NCI-H510A (cell line): ENCODE measurements at regions not wholly inside any gene's neighbourhood (a gene's known extent, or its start where the extent isn't known, plus 50 kb on each side); places are given as distances from the start of the nearest gene placed in this dataset.
"Not testable (repeated sequence)": the region's sequence is repeated elsewhere in the genome, so short reads cannot be mapped to it uniquely, and the experiment has no call there.

Experiments used
- DNase-seq: peaks from one replicate; lab custom pipeline; 2025; lab: John Stamatoyannopoulos, UW

DNA sequence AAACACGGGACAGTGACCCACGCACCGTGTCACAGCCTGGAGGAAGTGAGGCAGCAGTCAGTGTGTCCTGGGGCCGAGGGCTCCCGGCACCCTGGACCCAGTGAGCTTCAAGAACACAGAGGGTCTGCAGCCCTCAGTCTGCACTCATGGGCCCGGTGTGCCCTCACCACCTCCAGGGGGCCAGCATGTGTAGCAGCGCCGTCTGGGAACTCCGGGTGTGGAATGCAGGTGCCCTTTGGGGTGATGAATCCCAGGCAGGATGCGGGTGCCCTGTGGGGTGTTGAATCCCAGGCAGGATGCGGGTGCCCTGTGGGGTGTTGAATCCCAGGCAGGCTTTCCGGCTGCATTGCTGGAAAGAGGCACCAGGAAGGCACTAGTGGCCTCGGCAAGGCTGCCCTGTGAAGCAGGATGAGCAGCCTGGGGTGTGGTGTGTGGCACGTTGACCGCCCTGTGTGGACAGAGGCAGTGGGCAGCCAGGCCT is 1399.9 kb downstream of the BRD1 start:
- DNase-seq = no peak

DNA sequence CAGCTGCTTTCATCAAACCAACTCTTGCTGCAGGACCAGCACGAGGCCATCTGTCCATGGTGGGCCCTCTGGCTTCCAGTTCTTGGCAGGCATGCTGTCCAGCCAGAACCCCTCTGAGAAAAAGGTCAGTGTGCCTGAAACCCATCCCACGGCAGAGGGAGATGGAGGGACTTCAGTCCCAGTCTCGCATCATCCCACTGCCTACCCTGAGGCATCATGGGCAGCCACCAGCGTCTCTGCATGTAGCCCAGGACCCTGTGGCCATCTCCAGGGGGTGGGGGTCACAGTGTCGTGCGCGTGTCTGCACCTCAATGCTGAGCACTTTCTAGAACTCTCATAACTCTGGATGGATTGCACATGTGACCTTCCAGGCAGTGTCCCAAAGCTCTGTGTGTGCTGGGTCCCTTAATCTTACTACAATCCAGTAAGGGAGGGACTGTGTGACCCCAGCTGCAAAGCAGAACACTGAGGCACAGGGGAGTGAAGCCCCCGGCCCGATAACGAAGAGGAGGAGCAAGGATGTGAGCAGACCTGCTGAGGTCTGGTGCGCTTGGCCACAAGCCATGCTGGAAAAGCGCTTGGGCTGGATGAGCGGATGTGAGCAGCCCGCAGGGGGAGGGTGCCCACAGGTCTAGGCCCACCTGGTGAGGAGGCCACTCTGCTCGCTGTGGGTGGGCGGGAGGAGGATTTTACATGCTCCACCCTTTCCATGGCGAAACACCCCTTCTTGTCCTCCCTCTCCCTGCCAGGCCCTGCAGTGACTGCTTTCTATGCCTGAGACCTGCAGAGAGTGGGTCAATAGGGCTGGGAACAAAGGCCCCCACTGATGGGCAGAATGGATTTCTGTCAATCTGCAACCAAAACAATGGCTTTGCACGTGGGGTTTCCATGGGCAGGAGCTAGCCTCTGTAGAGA is 1401.0 kb downstream of the BRD1 start:
- DNase-seq = no peak

DNA sequence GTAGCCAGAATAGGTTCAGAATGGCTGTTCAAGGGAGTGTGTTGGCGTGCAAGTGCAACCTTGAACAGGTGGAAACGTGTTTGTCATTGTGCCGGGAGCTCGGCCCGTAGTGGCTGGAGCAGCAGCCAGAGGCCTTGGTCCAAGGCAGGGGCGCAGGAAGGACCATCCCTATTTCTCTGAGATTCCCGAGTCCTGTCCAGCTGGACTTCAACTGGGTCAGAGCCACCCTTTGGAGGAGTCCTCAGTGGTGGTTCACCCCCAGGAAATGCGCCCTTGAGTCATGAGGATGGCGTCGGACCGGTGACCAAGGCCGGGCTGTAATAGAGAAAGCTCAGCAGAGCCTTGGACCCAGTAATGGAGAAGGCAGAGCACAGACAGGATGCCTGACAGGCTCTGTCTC is 1402.0 kb downstream of the BRD1 start:
- DNase-seq = no peak

DNA sequence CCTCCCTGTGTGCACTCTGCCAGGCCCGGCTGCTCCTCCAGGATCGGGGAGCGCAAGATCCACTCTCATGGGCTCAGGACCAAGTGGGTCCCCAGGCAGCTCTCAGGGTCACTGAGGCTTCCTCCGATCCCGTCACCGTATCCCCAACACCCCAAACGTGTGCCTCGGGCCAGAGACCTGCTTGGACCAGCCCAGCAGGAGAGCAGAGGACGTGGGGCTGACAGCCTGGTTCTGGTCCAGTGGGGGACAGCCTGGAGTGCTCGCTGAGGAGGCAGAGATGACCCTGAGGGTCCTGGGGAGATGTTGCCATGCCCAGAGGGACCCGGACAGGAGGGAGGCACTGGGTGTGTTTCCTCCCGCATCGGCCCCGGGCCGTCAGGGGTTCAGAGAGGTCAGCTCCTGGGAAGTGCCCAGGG is 1402.6 kb downstream of the BRD1 start:
- DNase-seq = no peak

DNA sequence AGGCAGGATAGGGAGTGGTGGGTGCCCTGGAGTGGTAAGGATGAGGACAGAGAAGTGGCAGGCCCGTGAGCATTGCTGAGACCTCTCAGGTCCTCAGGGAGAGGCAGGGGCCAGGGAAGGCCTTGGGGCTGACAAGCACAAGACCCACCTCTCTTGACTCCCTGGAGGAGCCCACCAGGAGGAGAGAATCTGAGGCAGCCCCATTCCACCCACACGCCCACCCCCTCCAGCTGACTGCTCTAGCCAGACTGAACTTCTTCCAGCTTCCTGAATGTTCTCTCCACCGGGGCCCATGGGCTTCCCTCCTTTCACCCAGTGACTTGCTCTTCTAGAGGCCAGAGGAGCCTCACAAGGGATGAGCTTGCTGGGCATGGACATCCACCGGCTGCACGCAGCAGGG is 1403.0 kb downstream of the BRD1 start:
- DNase-seq = no peak

DNA sequence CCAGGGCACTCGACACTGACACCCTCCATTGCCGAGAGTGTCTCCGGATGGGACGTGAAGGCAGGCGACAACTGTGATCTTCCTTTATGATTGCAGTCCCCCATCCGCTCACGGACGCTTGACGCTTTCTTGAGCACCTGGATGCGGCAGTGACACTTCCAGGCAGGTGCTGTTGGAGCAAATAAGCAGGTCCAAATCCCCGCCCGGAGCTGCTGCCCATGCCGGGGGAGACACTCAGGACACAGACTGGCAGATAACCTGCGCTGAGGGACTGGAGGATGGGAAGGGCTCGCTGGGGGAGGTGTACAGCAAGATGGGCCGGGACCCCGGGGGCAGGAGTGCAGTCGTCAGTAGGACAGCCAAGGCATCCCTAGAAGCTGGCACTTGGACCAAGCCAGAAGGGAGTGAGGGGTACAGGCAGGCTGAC is 1403.5 kb downstream of the BRD1 start:
- DNase-seq = no peak

DNA sequence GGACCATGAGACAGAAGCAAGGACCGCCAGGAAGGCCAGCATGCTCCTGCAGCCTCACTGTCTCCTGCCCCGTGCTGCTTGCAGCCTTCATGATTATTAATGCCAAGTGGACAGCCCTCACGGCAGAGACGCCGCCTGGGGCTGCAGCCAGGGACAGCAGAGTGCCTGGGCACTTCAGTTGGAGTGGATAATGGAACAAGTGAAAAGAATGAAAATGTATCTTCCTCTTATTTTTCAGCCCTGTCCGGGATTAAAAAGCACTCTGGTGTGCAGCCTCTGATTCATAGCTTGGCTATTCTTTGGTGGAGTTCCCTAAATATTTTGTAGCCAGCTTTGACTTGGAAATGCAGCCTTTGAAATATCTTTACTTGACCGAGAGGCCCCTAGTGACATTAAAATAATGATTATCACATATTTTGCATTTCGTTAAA is 1404.2 kb downstream of the BRD1 start:
- no peak for DNase-seq

DNA sequence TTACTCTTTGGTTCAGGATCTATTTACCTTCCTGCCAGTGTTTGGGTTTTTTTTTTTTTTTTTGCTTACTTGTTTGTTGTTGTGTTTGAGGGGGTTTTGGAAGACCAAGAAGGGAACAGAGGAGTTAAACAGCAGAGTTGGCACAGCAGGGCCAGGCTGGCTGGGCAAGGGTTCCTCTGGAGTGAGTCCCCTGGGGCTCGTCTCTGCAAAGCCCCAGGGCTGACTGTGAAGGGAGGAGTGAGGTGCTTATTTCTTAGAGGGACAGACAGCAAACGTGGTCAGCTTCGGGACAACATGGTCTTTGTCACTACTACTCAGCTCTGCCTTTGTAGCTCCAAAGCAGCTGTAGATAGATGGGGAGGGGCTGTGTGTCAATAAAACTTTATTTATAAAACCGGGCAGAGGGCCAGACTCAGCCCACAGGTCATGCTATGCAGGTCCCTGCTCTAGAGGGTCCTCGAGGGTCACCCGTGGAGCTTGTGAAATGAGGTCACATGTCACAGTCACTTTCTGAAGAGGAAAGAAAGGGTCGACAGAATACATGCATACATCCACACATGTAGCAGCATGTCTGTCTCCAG is 1404.7 kb downstream of the BRD1 start:
- no peak for DNase-seq

DNA sequence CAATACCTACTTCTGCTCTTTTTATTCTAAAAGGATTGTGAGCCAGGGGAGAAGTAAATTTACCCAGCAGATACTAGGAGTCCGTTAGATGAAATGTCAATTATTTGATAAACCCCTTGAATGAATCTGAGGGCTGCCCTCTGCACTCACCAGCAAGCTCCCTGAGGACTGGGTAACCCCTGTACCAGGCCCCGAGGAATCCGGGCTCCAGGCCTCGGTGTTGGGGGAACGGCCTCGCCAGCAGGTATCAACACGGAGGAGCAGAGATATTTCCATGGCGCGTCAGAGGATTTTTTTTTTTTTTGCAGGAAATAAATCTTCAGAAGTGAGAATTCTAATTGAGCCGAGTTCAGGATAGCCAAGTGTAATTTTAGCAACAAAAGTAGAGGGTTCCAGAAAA is 1408.8 kb downstream of the BRD1 start:
- no peak for DNase-seq

DNA sequence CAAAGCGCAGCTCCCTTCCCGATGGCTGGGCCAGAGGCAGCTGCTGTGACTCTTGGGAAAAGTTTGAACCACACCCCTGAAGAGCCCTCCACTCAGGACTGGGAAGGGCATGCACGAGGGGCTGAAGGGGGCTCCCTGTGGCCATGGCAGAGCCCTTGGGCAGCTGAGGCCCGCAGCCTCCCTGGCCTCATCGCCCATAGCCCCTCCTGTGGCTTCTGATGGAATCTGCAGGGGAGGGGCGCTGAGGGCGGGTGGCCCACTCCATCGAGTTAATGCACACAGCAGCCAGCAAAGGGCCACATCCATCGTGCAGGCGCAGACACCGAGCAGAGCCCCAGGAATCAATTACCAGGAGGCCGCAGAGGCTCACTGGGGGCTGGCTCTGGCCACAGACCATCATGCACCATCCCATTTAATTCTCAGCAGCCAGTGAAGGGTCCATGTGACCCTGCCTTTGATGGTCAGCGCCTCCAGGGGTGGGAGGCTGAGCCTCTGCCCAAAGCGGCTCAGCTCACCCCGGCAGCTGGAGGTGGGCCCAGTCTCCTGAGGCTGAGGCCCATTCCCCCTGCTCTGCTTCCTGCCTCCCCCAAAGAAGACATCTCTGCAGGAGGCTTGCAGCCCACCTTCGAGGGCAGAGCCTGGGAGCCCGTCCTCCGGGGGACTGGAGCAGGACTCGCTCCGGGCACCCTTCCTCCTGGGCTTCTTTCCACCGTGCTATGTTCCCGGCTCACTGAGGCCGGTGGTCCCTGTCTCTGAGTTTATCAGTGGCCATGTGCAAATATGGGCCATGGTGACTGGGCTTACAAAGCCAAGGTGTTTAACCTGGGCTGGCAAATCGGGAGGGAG is 1410.2 kb downstream of the BRD1 start:
- DNase-seq = no peak

DNA sequence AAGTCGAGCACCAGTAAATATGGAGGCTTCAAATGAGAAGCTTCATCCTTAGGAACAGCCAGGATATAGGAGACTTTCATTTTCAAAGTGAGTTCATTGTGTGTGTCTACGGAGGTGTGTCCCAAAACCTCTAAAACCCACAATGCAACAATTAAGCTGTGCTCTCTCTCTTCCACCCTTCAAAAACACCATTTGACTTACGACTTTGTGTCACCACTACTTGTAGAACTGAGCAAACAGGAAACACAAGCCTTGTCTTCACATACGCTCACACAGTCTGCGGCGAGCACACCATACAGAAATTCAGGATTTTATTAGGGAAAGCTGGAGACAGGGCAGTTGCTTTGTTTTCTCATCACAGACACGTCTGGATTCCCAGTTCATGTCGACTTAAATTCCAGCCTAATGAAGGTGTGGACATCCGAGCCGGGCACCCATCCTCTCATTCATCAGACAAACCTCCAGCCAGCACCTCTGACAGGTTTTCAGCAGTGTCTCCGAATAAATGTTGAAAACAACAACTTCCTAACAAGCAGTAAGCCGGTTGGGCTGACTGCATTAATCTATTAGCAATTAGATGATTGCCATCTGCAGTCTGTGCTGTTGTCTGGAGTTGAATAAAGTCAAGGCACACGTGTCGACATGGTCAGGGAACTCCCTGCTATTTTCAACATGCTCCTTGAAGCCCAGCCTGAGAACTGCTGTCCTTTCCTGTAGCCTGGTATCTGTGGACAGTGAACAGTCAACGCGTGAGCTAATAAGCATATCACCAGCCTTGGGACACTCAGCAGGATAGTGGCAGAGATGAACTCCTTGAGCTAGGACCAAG is 1411.1 kb downstream of the BRD1 start:
- DNase-seq = no peak

DNA sequence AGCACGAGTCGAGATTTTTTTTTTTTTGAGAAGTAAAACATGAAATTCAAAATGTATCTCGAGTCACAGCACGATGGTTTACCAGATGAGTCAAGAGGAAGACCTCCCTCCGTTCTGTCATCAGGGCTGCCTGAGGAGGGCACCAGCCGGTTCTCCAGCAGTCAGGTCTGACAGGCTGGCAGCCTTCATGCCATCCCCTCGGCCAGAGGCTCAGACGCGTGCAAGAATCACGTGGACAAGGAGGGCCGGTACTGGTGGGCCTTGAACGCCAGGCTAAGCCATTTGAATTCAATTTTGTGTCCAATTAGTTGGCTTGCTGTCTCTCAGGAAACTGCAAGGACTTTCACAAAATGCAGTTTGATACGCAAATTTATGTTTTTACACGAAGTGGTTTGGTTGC is 1412.2 kb downstream of the BRD1 start:
- DNase-seq = no peak

DNA sequence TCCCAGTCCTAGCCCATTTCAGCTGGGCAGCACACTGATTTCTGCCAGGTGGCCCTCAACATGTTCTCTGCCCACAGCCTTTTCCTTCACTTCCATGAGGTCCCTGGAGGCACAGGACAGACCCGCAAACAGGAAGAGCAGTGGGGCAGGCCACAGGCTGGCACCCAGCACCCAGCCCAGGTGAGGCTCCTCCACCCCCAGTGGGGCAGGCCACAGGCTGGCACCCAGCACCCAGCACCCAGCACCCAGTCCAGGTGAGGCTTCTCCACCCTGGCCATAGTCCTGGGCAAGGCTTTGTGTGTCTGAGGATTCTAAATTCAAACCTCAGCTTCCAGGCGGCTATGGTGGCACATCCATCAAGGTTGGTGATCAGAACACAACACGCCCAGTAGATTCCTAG is 1413.0 kb downstream of the BRD1 start:
- DNase-seq = no peak

DNA sequence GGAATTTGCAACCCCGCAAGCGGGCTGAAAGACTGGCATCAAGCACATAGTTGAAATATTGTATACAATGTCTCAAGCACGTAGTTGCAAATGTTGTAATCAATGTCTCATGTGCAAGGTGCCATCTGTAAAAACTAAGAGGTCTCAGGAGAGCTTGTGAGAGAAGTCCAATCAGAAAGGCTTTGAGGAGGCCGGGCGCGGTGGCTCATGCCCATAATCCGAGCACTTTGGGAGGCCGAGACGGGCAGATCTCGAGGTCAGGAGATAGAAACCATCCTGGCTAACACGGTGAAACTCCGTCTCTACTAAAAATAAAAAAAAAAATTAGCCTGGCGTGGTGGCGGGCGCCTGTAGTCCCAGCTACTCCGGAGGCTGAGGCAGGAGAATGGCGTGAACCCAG is 1414.7 kb downstream of the BRD1 start:
- not testable (repeated sequence) for DNase-seq

DNA sequence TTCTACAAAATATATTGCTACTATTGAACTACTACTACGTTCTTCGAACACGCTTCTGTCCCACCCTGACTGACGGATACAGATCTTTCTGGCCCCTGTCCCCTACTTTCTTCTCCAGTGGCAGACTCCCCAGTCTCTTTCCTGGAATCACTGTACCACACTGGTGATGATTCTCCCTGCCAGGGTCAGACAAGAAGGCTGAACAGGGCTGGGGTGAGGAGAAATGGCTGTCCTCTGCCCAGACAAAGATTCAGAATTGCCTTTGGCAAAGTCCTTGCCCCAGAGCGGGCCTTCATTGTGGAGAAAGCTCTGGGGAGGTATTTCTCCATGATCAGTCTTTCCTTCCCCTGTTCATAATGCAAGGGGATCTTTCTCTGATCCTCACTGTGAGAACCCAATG is 1417.1 kb downstream of the BRD1 start:
- no peak for DNase-seq

DNA sequence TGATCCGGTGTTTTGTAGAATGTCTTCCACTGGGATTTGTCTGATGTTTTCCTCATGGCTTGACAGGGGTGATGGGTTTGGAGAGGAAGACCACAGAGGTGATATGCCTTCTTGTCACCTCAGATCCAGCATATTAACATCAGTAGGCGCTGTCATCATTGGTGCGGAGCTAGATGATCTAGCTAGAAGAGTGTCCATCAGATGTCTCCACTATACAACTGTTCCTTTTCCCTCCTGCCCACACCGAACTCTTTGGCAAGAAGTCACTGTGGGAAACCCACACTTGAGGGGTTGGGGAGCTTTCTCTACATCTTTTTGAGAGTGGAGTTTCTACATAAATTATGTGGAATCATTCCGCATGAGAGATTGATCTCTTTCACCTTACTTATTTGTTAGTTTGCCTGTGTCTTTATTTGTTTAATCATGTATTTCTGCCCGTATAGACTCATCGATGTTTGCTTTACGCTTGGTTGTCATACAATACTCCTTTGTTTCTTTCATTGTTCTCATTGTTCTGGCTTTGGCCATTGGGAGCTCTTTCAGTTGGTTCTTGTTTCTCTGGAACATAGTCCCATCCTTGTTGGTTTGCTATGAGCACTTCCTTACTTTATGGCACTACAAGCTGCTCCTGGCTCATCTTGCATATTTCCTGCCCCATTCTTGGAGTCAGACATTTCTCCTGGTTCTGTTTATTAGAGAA is 1420.3 kb downstream of the BRD1 start:
- DNase-seq = no peak

DNA sequence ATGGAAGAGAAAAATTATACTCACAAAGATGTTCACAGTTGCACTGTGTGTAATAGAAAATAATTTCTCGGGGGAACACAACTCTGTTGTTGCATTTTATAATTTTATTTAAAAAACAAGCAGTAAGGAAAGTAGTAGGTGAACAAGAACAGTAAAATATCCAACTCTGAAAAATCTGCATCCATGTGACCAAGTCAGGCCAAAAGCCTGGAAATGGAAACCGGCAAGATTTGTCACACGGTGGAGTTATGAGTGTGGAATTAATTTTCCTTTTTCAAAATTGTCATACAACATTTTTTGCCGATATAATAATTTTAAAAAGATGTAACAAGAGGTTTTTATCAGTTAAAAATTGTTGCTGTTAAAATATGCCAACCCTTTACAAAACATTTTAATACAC is 1421.5 kb downstream of the BRD1 start:
- no peak for DNase-seq

DNA sequence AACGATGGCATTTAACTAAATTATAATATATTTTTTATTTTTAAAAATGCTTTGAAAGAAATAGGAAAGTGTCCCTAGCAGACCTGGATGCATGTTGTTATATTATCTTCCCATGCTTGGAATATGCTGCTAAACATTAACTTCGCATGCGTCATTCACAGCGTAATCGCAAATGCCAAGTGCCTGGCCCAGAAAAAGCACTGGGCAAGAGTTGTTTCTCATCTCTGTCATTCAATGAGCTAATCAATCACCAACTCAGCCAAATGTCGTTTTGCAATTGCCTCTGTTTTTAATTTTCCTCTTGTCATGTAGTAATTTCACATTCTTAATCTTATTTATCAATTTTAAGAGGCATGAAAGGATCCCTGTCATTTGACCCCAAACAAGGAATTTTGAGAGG is 1421.9 kb downstream of the BRD1 start:
- DNase-seq = no peak

DNA sequence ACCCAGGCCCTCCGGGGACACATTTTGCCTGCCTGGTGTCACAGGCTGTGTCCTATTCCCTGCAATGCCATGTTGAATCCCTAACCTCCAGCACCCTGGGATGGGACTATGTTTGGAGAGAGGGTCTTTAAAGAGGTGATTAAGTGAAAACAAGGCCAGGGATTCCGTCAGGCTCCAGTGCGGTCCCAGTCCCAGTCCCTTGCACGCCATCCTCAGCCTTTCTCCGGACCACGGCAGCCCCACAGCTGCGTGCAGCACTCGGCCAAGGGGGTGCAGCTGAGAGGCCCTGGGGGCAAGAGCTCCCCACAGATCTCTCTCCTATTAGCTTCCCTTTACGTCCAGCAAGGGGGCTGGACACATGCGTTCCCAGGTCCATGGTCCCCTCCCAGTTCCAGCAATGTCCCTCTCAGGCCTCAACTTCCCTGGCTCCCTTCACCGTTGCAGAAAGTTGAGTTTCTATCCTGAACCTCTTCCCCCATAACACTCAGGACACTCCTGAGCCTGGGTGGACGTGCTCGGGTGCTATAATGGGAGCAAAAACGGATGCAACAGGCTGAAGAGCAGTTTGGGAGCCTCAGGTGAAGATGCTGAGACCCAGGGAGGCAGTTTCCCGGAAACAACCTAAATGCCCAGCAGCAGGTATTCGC is 1422.7 kb downstream of the BRD1 start:
- DNase-seq = no peak
